Thyroid gland (tissue), 4 donors: ENCODE measurements at regions not wholly inside any gene's neighbourhood (a gene's known extent, or its start where the extent isn't known, plus 50 kb on each side); places are given as distances from the start of the nearest gene placed in this dataset.

Experiments
- DNase-seq, 2 donors: peaks; one replicate each; pipeline ENCODE4 v3.0.0-alpha.2; 2019
- H3K27ac ChIP-seq, 3 donors: fragments of 200-600 bp; sonication (generic); 1 replicate in 2 of 3; 2 replicates in 1 of 3; pipeline ENCODE4 v1.5.1; 2016 to 2019; ENCODE audit warnings: mild to moderate bottlenecking in 1 of 3, moderate library complexity in 1 of 3
- H3K27me3 ChIP-seq: fragments of 200-600 bp; sonication (generic); one replicate; pipeline ENCODE4 v1.5.1; 2019
- H3K36me3 ChIP-seq, 2 donors: fragments of 200-600 bp; sonication (generic); one replicate each; pipeline ENCODE4 v1.5.1; 2016 to 2019
- H3K4me1 ChIP-seq, 2 donors: fragments of 200-600 bp; sonication (generic); one replicate each; pipeline ENCODE4 v1.5.1; 2017 to 2019
- H3K4me3 ChIP-seq, 3 donors: fragments of 200-600 bp; sonication (generic); replicated peaks in 1 of 3; 1 replicate in 2 of 3; 2 replicates in 1 of 3; pipeline ENCODE4 v1.5.1; 2016; ENCODE audit warnings: mild to moderate bottlenecking in 1 of 3
- H3K9me3 ChIP-seq: fragments of 200-600 bp; sonication (generic); one replicate; pipeline ENCODE4 v1.5.1; 2017
- CTCF ChIP-seq, 6 experiments: fragments of 200-600 bp in 3 of 6; fragments of 450-650 bp in 3 of 6; sonication (generic) in 3 of 6; IDR thresholded peaks; one replicate each; pipeline ENCODE4 v1.5.1; 2016 to 2019; ENCODE audit warnings: antibody characterized with exemption in 6 of 6, mild to moderate bottlenecking in 2 of 6, inconsistent platforms in 1 of 6, moderate library complexity in 1 of 6
- POLR2A ChIP-seq, 2 donors: fragments of 450-650 bp; IDR thresholded peaks; one replicate each; pipeline ENCODE4 v1.6.1; 2017; ENCODE audit warnings: antibody characterized with exemption in 2 of 2, mild to moderate bottlenecking in 2 of 2, moderate library complexity in 1 of 2
- WGBS, 2 donors: methylation state at CpG; one replicate each; pipeline ENCODE4 v1.1.5; 2017; 5-methylcytosine and 5-hydroxymethylcytosine counted together
- intact Hi-C: fragments of 100-400 bp; cut with DNase I; formaldehyde crosslinking; loops from one replicate; pipeline ENCODE4 v1.15.1; 2023

GRCh38 chr4:127284236-127284635 is 348.5 kb upstream of the INTU start:
- no peak for TF ChIP-seq CTCF (IDR thresholded peaks at IDR 0.05)
- no peak for TF ChIP-seq POLR2A (IDR thresholded peaks at IDR 0.05)
- intact Hi-C loops, result no loop called here
- no peaks in the 10 kb centered on the region for H3K27me3 ChIP-seq
- no peak overlapping the region for H3K4me3 ChIP-seq
- H3K36me3 ChIP-seq, result no peaks in the 10 kb centered on the region
- H3K4me1 ChIP-seq, result peaks cover 15 to 19% of the 10 kb centered on the region in 2 donors
- no peak for DNase-seq
- H3K9me3 ChIP-seq, result no peaks in the 10 kb centered on the region
- H3K27ac ChIP-seq, result peak overlapping the region in 1 of 3 donors; percentile 76

GRCh38 chr4:127291316-127291715 is 341.4 kb upstream of the INTU start:
- TF ChIP-seq CTCF (IDR thresholded peaks at IDR 0.05), result no peak
- no peak for TF ChIP-seq POLR2A (IDR thresholded peaks at IDR 0.05)
- Histone ChIP-seq H3K4me3 (no peak overlapping the region), H3K27me3 (no peaks in the 10 kb centered on the region), H3K27ac (no peak overlapping the region), H3K36me3 (no peaks in the 10 kb centered on the region), H3K9me3 (no peaks in the 10 kb centered on the region), H3K4me1 (no peaks in the 10 kb centered on the region)
- WGBS, 2 donors, result 90 to 95% methylated on average over 1 of the region's 1 CpG
- DNase-seq, result no peak
- intact Hi-C loops, result no loop called here

GRCh38 chr4:127293496-127293895 is 339.3 kb upstream of the INTU start:
- no peak overlapping the region for H3K27ac ChIP-seq
- H3K4me3 ChIP-seq, result no peak overlapping the region
- no peaks in the 10 kb centered on the region for H3K36me3 ChIP-seq
- H3K9me3 ChIP-seq, result no peaks in the 10 kb centered on the region
- no peaks in the 10 kb centered on the region for H3K27me3 ChIP-seq
- TF ChIP-seq CTCF (IDR thresholded peaks at IDR 0.05) (no peak), POLR2A (IDR thresholded peaks at IDR 0.05) (no peak)
- intact Hi-C loops, result no loop called here
- H3K4me1 ChIP-seq, result no peaks in the 10 kb centered on the region
- 67 to 79% methylated on average over 2 of the region's 2 CpGs for WGBS, 2 donors
- DNase-seq, result no peak

GRCh38 chr4:127304356-127304755 is 328.4 kb upstream of the INTU start:
- TF ChIP-seq POLR2A (IDR thresholded peaks at IDR 0.05) (no peak), CTCF (IDR thresholded peaks at IDR 0.05) (no peak)
- 18 to 30% methylated on average over 2 of the region's 2 CpGs for WGBS, 2 donors
- no peak for DNase-seq
- H3K4me3 ChIP-seq, result no peak overlapping the region
- no peaks in the 10 kb centered on the region for H3K9me3 ChIP-seq
- no peaks in the 10 kb centered on the region for H3K27me3 ChIP-seq
- H3K4me1 ChIP-seq, result no peaks in the 10 kb centered on the region
- intact Hi-C loops, result no loop called here
- H3K36me3 ChIP-seq, result no peaks in the 10 kb centered on the region
- H3K27ac ChIP-seq, result no peak overlapping the region

GRCh38 chr4:127307996-127308395 is 324.8 kb upstream of the INTU start:
- Histone ChIP-seq H3K36me3 (no peaks in the 10 kb centered on the region), H3K27ac (no peak overlapping the region), H3K9me3 (no peaks in the 10 kb centered on the region), H3K4me1 (no peaks in the 10 kb centered on the region), H3K4me3 (no peak overlapping the region), H3K27me3 (no peaks in the 10 kb centered on the region)
- DNase-seq, result no peak
- 56 to 60% methylated on average over 3 of the region's 3 CpGs for WGBS, 2 donors
- TF ChIP-seq CTCF (IDR thresholded peaks at IDR 0.05) (no peak), POLR2A (IDR thresholded peaks at IDR 0.05) (no peak)
- intact Hi-C loops, result no loop called here
